ENCODE measurements at regions not wholly inside any gene's neighbourhood (a gene's known extent, or its start where the extent isn't known, plus 50 kb on each side); places are given as distances from the start of the nearest gene placed in this dataset.

GRCh38 chr5:57317341-57317740 is 143.5 kb downstream of the GPBP1 start:
- Histone ChIP-seq H3K4me2 (ENCODE audit: low read depth, low read length) (no peak overlapping the region), H3K79me2 (ENCODE audit: low read length) (no peaks in the 10 kb centered on the region), H3F3A (ENCODE audit: insufficient read depth, low read length) (no peaks in the 10 kb centered on the region), H3K4me3 (ENCODE audit: low read length) (no peak overlapping the region), H3K9ac (ENCODE audit: low read length) (no peak overlapping the region), H3K9me3 (replicated peaks; ENCODE audit: insufficient read depth, low read length) (no peaks in the 10 kb centered on the region), H4K20me1 (ENCODE audit: insufficient read depth, low read length) (no peaks in the 10 kb centered on the region), H3K4me1 (ENCODE audit: low read length) (no peaks in the 10 kb centered on the region), H2AFZ (ENCODE audit: low read length) (no peak overlapping the region), H3K9me2 (replicated peaks; ENCODE audit: insufficient read depth, low read length) (no peaks in the 10 kb centered on the region), H3K36me3 (replicated peaks; ENCODE audit: insufficient read depth, low read length) (no peaks in the 10 kb centered on the region), H3K27ac (ENCODE audit: low read length) (no peak overlapping the region), H3K27me3 (replicated peaks; ENCODE audit: insufficient read depth, low read length) (no peaks in the 10 kb centered on the region)
- no peak for DNase-seq
- TF ChIP-seq EZH2 (optimal IDR thresholded peaks at IDR 0.05; ENCODE audit: low read depth, low read length), result no peak
- no peak for TF ChIP-seq EZH2phosphoT487 (IDR thresholded peaks at IDR 0.05; ENCODE audit: low read length)
- no peak for TF ChIP-seq CTCF (IDR thresholded peaks at IDR 0.05; ENCODE audit: low read length)

DNA sequence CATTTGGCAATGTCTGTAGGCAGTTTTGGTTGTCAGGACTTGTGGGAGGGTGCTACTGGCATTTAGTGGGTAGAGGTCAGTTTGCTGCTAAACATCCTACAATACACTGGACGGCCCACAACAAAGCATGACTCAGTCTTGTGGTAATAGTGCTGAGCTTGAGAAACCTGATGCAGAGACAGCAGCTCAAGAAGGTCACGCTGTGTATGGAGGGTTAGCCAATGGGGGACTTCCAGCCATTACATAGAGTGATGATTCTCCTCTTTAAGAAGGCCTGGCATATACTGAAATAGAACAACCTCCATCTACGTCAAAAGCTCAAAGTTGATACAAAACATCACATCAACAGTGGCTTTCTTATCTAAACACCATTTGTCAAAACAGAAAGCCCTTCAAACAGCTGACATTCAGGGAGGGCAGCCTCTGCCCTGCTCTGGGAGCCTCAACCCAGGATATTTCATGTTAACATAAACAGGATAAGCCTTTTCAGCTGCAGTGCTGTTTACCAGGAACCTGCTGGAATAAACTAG is 143.0 kb downstream of the GPBP1 start:
- Histone ChIP-seq H4K20me1 (ENCODE audit: insufficient read depth, low read length) (no peaks in the 10 kb centered on the region), H3K79me2 (ENCODE audit: low read length) (no peaks in the 10 kb centered on the region), H3K27ac (ENCODE audit: low read length) (no peak overlapping the region), H3K27me3 (replicated peaks; ENCODE audit: insufficient read depth, low read length) (no peaks in the 10 kb centered on the region), H3K4me2 (ENCODE audit: low read depth, low read length) (no peak overlapping the region), H3K9ac (ENCODE audit: low read length) (no peak overlapping the region), H3K4me1 (ENCODE audit: low read length) (no peaks in the 10 kb centered on the region), H3K4me3 (ENCODE audit: low read length) (no peak overlapping the region), H3K36me3 (replicated peaks; ENCODE audit: insufficient read depth, low read length) (no peaks in the 10 kb centered on the region), H3F3A (ENCODE audit: insufficient read depth, low read length) (no peaks in the 10 kb centered on the region), H3K9me2 (replicated peaks; ENCODE audit: insufficient read depth, low read length) (no peaks in the 10 kb centered on the region), H3K9me3 (replicated peaks; ENCODE audit: insufficient read depth, low read length) (no peaks in the 10 kb centered on the region), H2AFZ (ENCODE audit: low read length) (no peak overlapping the region)
- peak; percentile 19 for DNase-seq
- no peak for TF ChIP-seq EZH2phosphoT487 (IDR thresholded peaks at IDR 0.05; ENCODE audit: low read length)
- TF ChIP-seq CTCF (IDR thresholded peaks at IDR 0.05; ENCODE audit: low read length), result no peak
- no peak for TF ChIP-seq EZH2 (optimal IDR thresholded peaks at IDR 0.05; ENCODE audit: low read depth, low read length)

- Histone ChIP-seq H3K9me3 (replicated peaks; ENCODE audit: insufficient read depth, low read length) (no peaks in the 10 kb centered on the region), H3K27ac (ENCODE audit: low read length) (no peak overlapping the region), H3K36me3 (replicated peaks; ENCODE audit: insufficient read depth, low read length) (no peaks in the 10 kb centered on the region), H3F3A (ENCODE audit: insufficient read depth, low read length) (no peaks in the 10 kb centered on the region), H3K4me2 (ENCODE audit: low read depth, low read length) (no peak overlapping the region), H3K79me2 (ENCODE audit: low read length) (no peaks in the 10 kb centered on the region), H3K9me2 (replicated peaks; ENCODE audit: insufficient read depth, low read length) (no peaks in the 10 kb centered on the region), H3K4me1 (ENCODE audit: low read length) (no peaks in the 10 kb centered on the region), H2AFZ (ENCODE audit: low read length) (no peak overlapping the region), H3K27me3 (replicated peaks; ENCODE audit: insufficient read depth, low read length) (no peaks in the 10 kb centered on the region), H4K20me1 (ENCODE audit: insufficient read depth, low read length) (no peaks in the 10 kb centered on the region), H3K4me3 (ENCODE audit: low read length) (no peak overlapping the region), H3K9ac (ENCODE audit: low read length) (no peak overlapping the region)
- no peak for DNase-seq
- TF ChIP-seq EZH2phosphoT487 (IDR thresholded peaks at IDR 0.05; ENCODE audit: low read length), result no peak
- TF ChIP-seq EZH2 (optimal IDR thresholded peaks at IDR 0.05; ENCODE audit: low read depth, low read length), result no peak
These were observed 142.1 kb downstream of the GPBP1 start for GRCh38 chr5:57315941-57316340.

Measured in MM.1S (cell line).